Fibroblast of mammary gland (primary cell): ENCODE measurements at regions not wholly inside any gene's neighbourhood (a gene's known extent, or its start where the extent isn't known, plus 50 kb on each side); places are given as distances from the start of the nearest gene placed in this dataset.

Experiments
- DNase-seq: peaks from one replicate; pipeline ENCODE4 v3.0.0-alpha.2; 2010; ENCODE audit warnings: low read depth
- H3K4me3 ChIP-seq: 2 replicates; pipeline ENCODE4 v1.5.1; 2011; ENCODE audit warnings: low read depth, mild to moderate bottlenecking, low read length, moderate library complexity; ENCODE audit not compliant: control insufficient read depth
- TF ChIP-seq, protein P1 (sequence below): conservative IDR thresholded peaks from 2 replicates; pipeline ENCODE4 v1.5.1; 2011; ENCODE audit warnings: low read depth, low read length, inconsistent platforms; ENCODE audit not compliant: control insufficient read depth, insufficient read depth

DNA sequence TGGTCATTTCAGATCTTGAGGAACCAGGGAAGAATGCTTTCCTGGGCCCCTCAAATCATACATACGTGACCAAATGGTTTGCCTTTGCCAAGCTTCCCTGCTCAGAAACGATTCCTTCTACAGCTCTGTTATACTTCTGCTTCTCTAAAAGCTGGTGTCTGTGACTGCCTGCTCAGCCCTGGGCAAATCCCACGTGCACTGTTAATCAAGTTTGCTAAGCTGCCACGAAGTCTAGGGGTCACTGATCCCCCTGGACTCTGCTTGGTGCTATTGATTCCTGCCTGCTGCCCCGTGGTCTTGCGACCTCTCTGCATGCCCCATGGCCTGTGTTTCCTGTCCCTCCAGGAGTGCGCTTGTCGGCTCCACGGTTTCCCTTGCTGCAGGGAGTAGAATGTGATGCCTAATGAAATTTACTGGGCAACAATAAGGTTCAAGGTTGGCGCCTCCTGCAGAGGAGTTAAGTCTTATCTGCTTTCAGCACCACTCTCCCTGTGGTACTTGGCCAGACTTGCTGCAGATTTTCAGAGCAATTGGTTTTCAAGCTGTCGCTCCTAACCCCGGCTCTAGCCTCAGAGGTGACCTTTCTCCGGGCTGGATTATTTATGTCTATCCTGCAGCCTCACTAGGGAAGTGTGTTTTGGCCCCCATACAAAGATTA is 201.6 kb upstream of the FZD8 start:
- TF ChIP-seq, protein P1, sequence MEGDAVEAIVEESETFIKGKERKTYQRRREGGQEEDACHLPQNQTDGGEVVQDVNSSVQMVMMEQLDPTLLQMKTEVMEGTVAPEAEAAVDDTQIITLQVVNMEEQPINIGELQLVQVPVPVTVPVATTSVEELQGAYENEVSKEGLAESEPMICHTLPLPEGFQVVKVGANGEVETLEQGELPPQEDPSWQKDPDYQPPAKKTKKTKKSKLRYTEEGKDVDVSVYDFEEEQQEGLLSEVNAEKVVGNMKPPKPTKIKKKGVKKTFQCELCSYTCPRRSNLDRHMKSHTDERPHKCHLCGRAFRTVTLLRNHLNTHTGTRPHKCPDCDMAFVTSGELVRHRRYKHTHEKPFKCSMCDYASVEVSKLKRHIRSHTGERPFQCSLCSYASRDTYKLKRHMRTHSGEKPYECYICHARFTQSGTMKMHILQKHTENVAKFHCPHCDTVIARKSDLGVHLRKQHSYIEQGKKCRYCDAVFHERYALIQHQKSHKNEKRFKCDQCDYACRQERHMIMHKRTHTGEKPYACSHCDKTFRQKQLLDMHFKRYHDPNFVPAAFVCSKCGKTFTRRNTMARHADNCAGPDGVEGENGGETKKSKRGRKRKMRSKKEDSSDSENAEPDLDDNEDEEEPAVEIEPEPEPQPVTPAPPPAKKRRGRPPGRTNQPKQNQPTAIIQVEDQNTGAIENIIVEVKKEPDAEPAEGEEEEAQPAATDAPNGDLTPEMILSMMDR: no peak
- H3K4me3 ChIP-seq: no peak overlapping the region
- DNase-seq: no peak

DNA sequence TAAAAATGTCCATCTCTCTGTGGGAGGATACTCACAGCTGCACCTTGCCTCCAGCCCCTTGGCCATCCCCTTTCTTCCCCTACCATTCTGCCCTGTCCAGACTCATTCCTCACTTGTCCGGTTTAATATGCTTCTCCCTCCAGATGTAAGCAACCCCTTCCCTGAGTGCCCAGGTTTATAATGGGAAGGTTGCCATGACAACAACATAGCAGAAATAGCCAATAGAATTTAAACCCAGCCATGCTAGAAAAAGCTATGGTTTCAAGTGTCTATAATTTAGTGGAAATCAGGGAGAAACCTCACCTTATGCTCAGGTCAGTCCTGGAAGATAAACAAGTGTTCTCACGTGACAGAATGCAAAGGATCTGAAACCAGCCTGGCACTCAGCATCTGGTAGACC is 196.0 kb upstream of the FZD8 start:
- no peak overlapping the region for H3K4me3 ChIP-seq
- no peak for DNase-seq
- TF ChIP-seq, protein P1: no peak

DNA sequence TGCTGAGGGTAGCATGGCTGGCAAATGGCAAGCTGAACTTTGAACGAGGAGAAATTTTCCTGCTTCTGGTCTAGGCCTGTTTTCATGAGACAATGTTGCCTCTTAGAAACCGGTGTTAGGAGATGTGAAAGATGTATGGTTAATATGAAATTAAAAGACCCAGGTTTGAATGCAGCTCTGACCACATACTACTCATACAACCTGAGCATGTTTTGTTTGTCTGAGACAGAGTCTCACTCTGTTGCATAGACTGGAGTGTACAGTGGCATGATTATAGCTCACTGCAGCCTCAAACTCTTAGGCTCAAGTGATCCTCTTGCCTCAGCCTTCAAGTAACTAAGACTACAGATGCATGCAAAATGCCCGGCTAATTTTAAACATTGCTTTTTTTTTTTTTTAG is 193.4 kb upstream of the FZD8 start:
- no peak overlapping the region for H3K4me3 ChIP-seq
- DNase-seq: no peak
- TF ChIP-seq, protein P1: no peak

DNA sequence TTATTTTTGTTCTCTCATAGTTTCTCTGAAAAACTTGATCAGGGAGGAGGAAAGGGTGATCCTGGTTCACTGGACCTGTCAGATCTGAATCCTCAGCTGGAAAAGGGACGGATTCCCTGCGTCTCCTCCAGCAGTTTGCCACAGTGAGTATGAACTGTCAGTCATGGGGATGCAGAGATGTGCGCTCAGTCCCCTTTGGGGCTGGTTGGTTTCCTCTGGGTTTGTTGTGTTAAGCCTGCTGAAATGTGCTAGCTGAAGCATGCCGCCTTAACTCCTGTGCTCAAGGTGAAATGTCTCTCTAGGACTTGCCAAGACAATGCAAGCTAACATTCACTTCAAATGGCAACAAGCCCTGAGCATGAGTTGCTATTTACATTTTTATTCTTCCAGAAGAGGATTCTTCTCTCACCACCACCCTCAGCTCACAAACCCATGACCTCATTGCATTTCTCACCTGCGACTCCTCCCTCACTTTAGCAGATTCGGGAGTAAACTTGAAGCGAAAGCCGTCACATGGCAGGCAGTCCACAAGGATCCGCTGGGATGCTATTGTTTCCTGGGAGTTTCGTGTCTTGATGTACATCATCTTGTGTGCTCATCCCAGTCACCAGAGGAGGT is 192.9 kb upstream of the FZD8 start:
- no peak for DNase-seq
- no peak overlapping the region for H3K4me3 ChIP-seq
- TF ChIP-seq, protein P1: no peak

DNA sequence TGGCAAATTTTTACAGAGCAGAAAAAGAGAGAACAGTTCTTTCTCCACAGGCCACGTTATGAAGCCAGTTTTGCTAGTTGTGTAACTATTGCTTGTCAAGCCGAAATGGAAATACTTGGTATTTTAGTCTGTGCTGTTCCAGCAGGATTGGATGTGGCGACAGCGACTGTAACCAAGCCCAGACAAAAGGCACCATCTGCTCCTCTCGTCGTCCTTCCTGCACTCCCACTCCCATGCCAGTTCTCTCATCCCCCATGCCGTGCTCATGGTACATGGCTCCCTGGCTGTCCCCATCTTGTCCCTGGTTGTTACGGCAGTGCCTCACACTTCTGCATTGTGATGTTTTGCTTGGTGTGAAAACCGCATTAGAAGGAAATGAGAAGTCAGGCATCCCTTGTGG is 185.7 kb upstream of the FZD8 start:
- DNase-seq: no peak
- no peak overlapping the region for H3K4me3 ChIP-seq
- TF ChIP-seq, protein P1: no peak

DNA sequence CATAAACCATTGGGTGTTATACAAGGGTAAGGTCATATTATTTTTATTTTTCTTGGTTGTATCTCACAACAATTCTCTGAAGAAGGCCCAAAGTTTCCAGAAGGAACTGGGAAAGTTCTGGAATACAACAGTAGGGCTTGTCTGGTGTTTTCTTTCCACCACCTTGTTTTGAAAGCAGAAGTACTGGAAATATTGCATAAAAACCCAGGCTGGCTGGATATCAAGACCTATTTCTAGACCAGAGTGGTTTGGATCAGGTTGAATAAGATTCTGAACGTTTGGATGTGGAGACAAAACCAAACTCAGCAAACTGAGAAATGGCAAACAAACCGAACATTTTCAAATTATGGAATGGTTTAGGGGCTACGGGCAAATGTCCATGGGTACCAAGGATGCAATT is 182.6 kb upstream of the FZD8 start:
- H3K4me3 ChIP-seq: no peak overlapping the region
- TF ChIP-seq, protein P1: no peak
- DNase-seq: no peak

DNA sequence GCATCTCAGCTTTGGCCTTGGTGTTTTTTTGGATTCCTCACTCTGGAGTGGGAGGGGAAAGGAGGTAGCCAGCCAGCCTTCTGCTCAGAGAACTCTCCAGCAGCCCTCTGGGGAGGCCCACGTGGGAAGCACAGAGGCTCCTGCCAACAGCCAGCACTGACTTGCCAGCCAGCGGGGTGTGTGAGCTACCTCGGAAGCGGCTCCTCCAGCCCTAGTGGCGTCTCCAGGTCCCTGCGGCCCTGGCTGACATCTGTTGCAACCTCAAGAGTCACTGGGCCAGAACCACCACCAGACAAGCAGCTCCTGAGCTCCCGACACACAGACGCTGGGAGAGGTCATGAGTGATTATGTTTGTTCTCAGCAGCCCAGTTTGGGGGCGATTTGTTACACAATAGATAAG is 180.2 kb upstream of the FZD8 start:
- TF ChIP-seq, protein P1: peak; percentile 39
- no peak overlapping the region for H3K4me3 ChIP-seq
- DNase-seq: peak; percentile 76
